ENCODE measurements at regions not wholly inside any gene's neighbourhood (a gene's known extent, or its start where the extent isn't known, plus 50 kb on each side); places are given as distances from the start of the nearest gene placed in this dataset.

DNA sequence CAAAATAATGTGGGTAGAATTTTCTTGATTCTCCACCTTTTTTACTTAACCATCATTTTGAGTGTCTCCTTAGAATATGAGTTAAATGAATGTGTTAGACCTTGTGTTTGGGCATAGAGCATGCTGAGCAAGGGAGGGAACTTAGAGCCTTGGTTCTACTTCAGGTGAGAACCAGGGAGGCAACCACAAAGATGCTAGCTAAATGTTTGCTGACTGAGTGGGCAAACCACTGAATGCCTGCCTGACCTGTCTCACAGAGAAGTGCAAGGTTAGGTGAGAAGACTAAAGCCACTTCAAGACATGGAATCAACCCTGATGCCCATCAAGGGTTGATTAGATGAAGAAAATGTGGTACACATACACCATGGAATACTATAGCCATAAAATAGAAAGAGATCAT is 242.6 kb upstream of the ZNF32 start:
- TF ChIP-seq POLR2A (IDR thresholded peaks at IDR 0.05; ENCODE audit: low read depth, low read length): no peak
- no peak for TF ChIP-seq TAF1 (IDR thresholded peaks at IDR 0.05; ENCODE audit: borderline replicate concordance, low read depth, low read length)
- no peak for TF ChIP-seq POLR2AphosphoS5 (IDR thresholded peaks at IDR 0.05; ENCODE audit: low read depth, low read length)

All from GM12892 (cell line).